ENCODE measurements at regions not wholly inside any gene's neighbourhood (a gene's known extent, or its start where the extent isn't known, plus 50 kb on each side); places are given as distances from the start of the nearest gene placed in this dataset.

- TF ChIP-seq CTCF (IDR thresholded peaks at IDR 0.05) (no peak), POLR2A (IDR thresholded peaks at IDR 0.05) (no peak)
Measured at GRCh38 chr12:22994316-22994675, 369.3 kb downstream of the ETNK1 start.

Data from testis (tissue), 2 donors.